ENCODE measurements at regions not wholly inside any gene's neighbourhood (a gene's known extent, or its start where the extent isn't known, plus 50 kb on each side); places are given as distances from the start of the nearest gene placed in this dataset.

DNA sequence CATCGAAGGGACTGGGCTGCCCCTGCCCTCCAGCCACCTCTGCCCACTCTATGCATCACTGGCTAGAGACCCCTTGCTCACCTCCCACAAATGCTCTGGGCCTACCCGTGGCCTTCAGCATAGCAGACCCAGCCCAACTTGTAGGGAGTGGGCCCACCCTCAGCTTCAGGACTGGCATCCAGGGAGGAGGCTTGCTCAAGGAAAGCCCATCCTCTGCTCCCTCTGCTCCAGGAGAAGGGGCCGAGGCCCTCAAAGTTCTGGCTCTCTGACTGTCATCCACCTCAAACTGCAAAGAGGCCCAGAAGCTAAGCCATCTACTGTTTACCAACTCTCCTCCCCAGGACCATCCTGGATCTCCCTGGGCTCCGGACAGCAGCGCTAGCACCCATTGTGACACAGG is 84.5 kb downstream of the C5orf15 start:
- DNase-seq (no peak), ATAC-seq (no peak)
- intact Hi-C loops (cut with micrococcal nuclease) = no loop called here

- no peak for ATAC-seq
- intact Hi-C loops (cut with micrococcal nuclease) = no loop called here
- DNase-seq = no peak
Measured at GRCh38 chr5:133882846-133883245, 85.6 kb downstream of the C5orf15 start.

DNA sequence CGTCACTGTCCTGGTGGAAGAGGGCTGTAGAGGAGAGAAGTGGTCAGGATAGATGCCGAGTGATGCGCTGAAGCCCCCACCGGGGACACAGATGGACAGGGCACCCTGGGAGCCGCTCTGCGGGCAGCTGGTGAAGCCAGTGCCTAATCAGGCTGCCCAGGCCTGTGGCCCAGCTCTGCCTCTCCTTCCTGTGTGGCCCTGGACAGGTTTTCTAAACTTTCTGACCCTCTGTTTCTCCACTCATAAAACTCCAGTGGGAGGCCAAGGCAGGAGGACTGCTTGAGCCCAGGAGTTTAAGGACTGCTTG is 86.1 kb downstream of the C5orf15 start:
- DNase-seq = no peak
- intact Hi-C loops (cut with micrococcal nuclease) = no loop called here
- ATAC-seq = no peak

GRCh38 chr5:133881576-133882388 is 86.6 kb downstream of the C5orf15 start:
- ATAC-seq = no peak
- intact Hi-C loops (cut with micrococcal nuclease) = no loop called here
- DNase-seq = no peak

GRCh38 chr5:133878236-133878555 is 90.2 kb downstream of the C5orf15 start:
- intact Hi-C loops (cut with micrococcal nuclease) = no loop called here
- no peak for ATAC-seq

DNA sequence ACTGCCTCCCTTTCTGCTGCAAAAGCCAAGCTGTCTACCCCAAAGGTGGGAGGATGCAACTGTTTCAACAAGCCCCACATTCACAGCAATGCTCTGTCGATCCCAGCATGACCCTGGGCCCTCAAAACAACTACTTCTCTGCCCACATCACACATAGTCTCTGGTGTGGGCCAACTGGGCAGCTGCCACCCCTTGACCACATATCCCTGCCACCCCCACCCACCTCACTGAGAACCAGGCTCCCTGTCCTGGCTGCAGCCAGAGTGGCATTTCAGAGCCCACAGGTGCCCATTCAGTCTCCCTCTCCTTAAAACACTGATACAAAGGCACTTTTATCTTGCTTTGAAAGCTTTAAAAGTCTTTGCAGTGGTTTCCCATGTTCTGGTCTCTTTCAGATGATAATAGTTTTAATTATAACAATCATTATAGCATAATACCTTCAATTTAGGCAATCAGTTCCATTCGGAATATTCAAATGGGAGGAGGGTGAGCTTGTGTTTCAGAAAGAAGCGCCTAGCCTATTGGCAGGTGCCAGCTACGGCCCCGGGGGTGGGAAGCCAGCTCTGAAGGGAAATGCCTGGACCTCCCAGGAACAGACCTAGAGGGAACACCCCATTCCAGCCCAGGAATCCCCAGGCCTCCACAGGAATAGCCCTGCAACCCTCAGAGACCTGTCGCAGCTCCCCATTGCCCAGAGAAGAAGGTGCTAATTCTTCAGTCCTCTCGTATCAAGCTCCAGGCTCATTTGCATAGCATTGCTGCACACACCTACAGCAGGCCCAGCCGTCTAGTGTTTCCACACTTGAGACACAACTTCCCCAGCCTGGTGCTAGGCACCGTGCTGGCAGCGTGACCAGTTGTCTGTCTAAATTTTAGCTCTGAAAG is 90.8 kb downstream of the C5orf15 start:
- intact Hi-C loops (cut with micrococcal nuclease) = no loop called here

More at GRCh38 chr5:133878236-133878555, 90.2 kb downstream of the C5orf15 start:
- DNase-seq = no peak

GRCh38 chr5:133876266-133876665 is 92.2 kb downstream of the C5orf15 start:
- ATAC-seq (no peak), DNase-seq (no peak)
- intact Hi-C loops (cut with micrococcal nuclease) = no loop called here

More for the DNA sequence above, 90.8 kb downstream of the C5orf15 start:
- DNase-seq (no peak), ATAC-seq (no peak)

- DNase-seq = no peak
- intact Hi-C loops (cut with micrococcal nuclease) = no loop called here
- ATAC-seq = no peak
Measured at GRCh38 chr5:133875179-133875578, 93.2 kb downstream of the C5orf15 start.

GRCh38 chr5:133873449-133873848 is 95.0 kb downstream of the C5orf15 start:
- intact Hi-C loops (cut with micrococcal nuclease) = no loop called here
- DNase-seq (no peak), ATAC-seq (no peak)

DNA sequence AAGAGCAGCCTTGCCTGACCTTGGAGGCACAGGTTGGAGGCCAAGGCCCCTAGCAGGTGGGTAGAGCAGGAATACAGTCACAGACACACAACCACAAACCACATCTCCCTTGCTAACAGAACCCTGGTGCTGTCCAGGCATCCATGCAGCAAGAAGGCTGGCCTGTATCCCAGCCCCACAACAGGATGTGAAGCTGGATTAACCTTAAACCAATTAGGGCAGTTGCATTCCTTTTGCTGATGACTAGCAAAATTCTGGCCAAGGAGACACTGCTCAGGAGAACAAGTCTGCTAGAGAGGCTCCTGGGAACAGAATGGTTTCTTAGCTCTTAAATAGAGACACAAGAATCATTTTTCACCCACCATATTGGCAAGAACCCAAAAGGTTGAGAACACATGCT is 97.8 kb downstream of the C5orf15 start:
- ATAC-seq (no peak), DNase-seq (no peak)
- intact Hi-C loops (cut with micrococcal nuclease) = no loop called here

GRCh38 chr5:133869519-133870335 is 98.7 kb downstream of the C5orf15 start:
- ATAC-seq = peak; percentile 84
- intact Hi-C loops (cut with micrococcal nuclease) = no loop called here
- DNase-seq = peak; percentile 52

DNA sequence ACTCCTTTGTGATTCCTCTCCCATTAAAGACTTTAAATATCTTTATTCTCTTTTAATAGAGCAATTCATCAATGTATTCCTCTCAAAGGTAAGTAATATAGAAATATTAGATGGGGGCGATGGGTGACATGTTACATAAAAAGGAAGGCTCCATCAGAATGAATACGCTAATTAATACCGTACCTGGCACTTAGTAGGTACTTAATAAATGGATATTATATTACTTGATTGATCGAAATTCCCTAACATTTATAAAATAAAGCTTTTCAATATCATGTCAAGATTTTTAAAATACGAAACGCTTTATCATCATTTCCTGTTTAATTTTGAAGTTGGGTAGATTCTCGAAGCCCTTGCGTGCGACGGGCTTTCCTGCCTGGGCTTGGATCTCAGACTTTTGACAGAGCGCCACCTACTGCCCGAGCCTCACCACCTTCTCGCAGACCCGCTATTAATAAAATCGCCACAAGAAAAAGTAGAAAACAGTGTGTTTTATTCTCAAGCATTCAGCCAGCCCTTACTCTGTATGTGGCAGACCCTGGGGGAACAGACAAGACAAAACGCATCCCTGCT is 99.4 kb downstream of the C5orf15 start:
- intact Hi-C loops (cut with micrococcal nuclease) = no loop called here
- peak; percentile 84 for ATAC-seq
- peak; percentile 86 for DNase-seq

DNA sequence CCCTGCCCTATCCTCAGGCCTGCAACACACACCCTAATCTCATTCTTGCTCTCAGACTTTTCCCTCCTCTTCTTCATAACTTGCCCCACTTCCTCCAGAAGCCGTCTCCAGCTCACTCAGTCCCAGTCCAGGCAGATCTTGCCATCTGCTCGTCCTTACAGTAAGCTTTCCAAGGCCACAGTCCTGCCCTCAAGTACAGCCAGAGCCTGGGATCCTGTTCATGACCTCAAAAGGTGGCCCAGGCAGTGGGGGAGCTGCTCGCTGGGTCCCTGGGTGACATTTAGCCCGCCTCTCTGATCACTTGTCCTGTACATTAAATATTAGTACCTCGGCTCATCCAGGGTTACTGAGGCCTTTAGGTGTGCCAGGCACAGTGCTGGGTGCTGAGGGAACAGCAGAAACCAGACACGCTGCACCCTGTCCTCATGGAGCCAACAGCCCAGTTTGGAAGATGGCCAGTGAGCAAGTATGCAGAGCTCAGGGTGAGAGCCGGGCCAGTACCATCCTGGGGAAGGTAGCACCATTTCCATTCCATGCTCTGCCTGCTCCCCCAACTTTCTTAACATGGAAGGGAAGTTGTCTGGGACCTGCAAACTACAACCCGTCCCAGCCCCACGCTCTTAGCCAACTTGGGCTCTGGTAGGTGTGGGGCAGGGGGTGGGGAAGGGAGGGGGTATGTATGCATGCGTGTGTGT is 100.4 kb downstream of the C5orf15 start:
- intact Hi-C loops (cut with micrococcal nuclease) = no loop called here
- DNase-seq = no peak
- ATAC-seq = no peak

DNA sequence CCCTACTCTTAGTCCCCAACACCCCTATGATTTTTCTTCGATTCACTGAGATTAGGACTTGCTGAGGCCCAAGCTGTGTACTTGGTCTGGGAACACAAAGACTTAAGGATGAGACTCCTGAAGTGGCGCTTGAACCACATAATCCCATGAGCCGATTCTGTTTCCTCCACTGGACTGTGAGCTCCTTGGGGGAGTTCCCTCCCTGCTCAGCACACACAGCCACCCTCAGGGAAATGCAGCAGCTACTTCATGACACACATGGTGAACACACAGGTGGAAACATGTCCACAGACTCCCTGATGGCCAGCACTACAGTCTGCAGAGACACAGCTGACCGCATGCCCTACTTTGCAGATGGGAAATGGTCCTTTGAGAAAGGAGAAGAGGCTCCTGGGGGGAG is 101.1 kb downstream of the C5orf15 start:
- intact Hi-C loops (cut with micrococcal nuclease) = no loop called here
- no peak for DNase-seq
- ATAC-seq = no peak

DNA sequence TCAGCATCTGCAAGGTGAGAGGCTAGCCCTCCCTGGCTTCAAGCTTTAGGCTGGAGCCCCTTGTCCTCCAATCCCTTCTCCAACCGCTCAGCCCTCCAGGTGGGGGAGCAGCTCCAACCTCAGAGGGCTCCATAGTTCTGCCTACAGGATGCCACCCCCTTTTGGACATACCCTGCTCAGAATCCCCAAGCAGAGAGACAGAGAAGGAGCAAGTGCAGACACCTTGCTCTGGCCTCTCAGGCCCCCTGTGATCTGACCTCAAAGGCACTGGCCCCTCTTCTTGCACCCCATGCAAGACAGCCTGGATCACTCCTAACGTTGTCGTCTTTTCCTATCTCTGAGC is 101.6 kb downstream of the C5orf15 start:
- intact Hi-C loops (cut with micrococcal nuclease) = no loop called here
- DNase-seq (no peak), ATAC-seq (no peak)

GRCh38 chr5:133866160-133866902 is 102.1 kb downstream of the C5orf15 start:
- no peak for ATAC-seq
- intact Hi-C loops (cut with micrococcal nuclease) = no loop called here
- no peak for DNase-seq

GRCh38 chr5:133865113-133865512 is 103.3 kb downstream of the C5orf15 start:
- DNase-seq (no peak), ATAC-seq (no peak)
- intact Hi-C loops (cut with micrococcal nuclease) = no loop called here

DNA sequence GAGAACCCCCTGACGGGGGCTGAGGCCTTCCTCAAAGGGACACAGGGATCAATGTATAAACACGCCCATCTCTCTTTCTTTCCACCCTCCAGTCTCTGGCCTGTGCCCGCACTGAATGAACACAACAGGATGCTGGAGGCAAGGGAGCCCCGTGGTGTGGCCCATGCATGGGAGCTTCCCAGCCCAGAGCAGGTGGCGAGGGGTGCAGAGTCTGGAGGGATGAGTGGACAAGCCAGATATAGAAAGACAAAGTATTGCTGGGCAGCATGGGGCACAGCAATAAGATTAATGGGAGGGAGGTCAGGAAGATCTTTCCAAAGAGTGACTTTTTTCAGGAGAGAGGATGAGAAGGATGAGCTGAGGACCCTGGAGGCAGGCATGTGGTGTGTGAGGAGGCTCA is 103.7 kb downstream of the C5orf15 start:
- DNase-seq (no peak), ATAC-seq (no peak)
- intact Hi-C loops (cut with micrococcal nuclease) = no loop called here

Measured in left ventricle myocardium superior (tissue), 1 donor.